ENCODE measurements at regions not wholly inside any gene's neighbourhood (a gene's known extent, or its start where the extent isn't known, plus 50 kb on each side); places are given as distances from the start of the nearest gene placed in this dataset.

- 90% methylated on average over 1 of the region's 1 CpG; no CpG with 5 or more reads in 1 of the 2 experiments for WGBS, 2 experiments (ENCODE audit: insufficient coverage in 1 of 2, insufficient read length in 1 of 2)
Observed at GRCh38 chr21:41672543-41672915, 94.3 kb downstream of the RIPK4 start.

DNA sequence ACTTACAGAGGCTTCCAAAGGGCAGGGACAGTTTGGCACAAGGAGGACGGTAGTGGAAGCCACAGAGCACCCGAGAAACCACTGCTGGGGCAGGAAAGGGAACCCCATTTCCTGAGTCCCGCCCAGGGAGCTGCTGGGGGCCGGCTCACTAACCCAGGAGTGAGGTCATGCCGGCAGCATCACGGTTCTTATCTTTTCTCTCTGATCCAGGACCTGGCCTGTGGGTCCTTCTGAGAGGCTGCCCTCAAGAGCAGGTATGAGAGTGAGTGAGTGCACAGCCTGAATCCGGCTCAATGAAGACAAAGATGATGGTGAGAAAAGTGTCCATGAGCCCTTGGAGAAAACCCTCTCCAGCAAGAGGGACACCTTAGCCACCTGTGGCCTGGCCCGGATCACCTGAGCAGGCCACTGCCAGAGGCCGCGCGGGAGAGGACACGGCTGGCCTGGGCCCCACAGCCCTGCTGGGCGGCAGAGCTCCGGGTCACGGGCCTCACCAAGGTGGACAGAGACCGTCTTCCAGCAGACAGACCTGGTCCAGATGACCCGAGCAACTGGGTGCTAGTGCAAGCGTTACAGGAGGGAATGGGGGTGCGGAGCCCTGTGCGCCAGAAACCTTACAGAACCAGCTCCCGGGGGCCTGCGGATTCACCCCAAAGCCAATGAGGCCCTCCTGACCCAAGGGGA lies 94.9 kb downstream of the RIPK4 start:
- Histone ChIP-seq H3K27me3 (ENCODE audit: control insufficient read depth, insufficient read depth, low read length, poor library complexity, severe bottlenecking) (no peaks in the 10 kb centered on the region), H3K9me3 (ENCODE audit: control insufficient read depth, low read length) (no peaks in the 10 kb centered on the region), H3K9ac (ENCODE audit: extremely low read depth, low read length, poor library complexity, severe bottlenecking) (no peak overlapping the region), H3K27ac (ENCODE audit: low read depth, low read length) (no peak overlapping the region), H3K36me3 (ENCODE audit: control insufficient read depth, insufficient read depth, low read length) (no peaks in the 10 kb centered on the region), H3K4me3 (ENCODE audit: low read length) (no peak overlapping the region), H3K4me1 (ENCODE audit: control insufficient read depth, insufficient read depth, low read length) (no peaks in the 10 kb centered on the region)
- TF ChIP-seq CTCF (conservative IDR thresholded peaks at IDR 0.05) = no peak
- WGBS, 2 experiments (ENCODE audit: insufficient coverage in 1 of 2, insufficient read length in 1 of 2) = 87 to 94% methylated on average over 13 to 22 of the region's 22 CpGs
- H3K27me3 Mint-ChIP-seq (ENCODE audit: insufficient read depth) = no peaks in the 10 kb centered on the region
- H3K4me1 Mint-ChIP-seq = peaks cover 2% of the 10 kb centered on the region
- no peak for DNase-seq
- no peak overlapping the region for H3K27ac Mint-ChIP-seq
- H3K9me3 Mint-ChIP-seq = no peaks in the 10 kb centered on the region
- H3K36me3 Mint-ChIP-seq (ENCODE audit: low read depth) = no peaks in the 10 kb centered on the region
- no peak overlapping the region for H3K4me3 Mint-ChIP-seq

More at GRCh38 chr21:41672543-41672915, 94.3 kb downstream of the RIPK4 start:
- Histone ChIP-seq H3K36me3 (ENCODE audit: control insufficient read depth, insufficient read depth, low read length) (no peaks in the 10 kb centered on the region), H3K27me3 (ENCODE audit: control insufficient read depth, insufficient read depth, low read length, poor library complexity, severe bottlenecking) (no peaks in the 10 kb centered on the region), H3K4me1 (ENCODE audit: control insufficient read depth, insufficient read depth, low read length) (no peaks in the 10 kb centered on the region), H3K9me3 (ENCODE audit: control insufficient read depth, low read length) (no peaks in the 10 kb centered on the region), H3K4me3 (ENCODE audit: low read length) (no peak overlapping the region), H3K9ac (ENCODE audit: extremely low read depth, low read length, poor library complexity, severe bottlenecking) (no peak overlapping the region), H3K27ac (ENCODE audit: low read depth, low read length) (no peak overlapping the region)
- Mint-ChIP-seq H3K27me3 (ENCODE audit: insufficient read depth) (no peaks in the 10 kb centered on the region), H3K36me3 (ENCODE audit: low read depth) (no peaks in the 10 kb centered on the region), H3K27ac (no peak overlapping the region), H3K9me3 (peaks cover 2% of the 10 kb centered on the region), H3K4me1 (peaks cover 5% of the 10 kb centered on the region), H3K4me3 (no peak overlapping the region)
- no peak for DNase-seq
- TF ChIP-seq CTCF (conservative IDR thresholded peaks at IDR 0.05) = no peak

GRCh38 chr21:41671212-41671762 lies 95.6 kb downstream of the RIPK4 start:
- no peaks in the 10 kb centered on the region for H3K9me3 Mint-ChIP-seq
- no peak overlapping the region for H3K4me3 ChIP-seq (ENCODE audit: low read length)
- H3K9ac ChIP-seq (ENCODE audit: extremely low read depth, low read length, poor library complexity, severe bottlenecking) = no peak overlapping the region
- H3K4me1 ChIP-seq (ENCODE audit: control insufficient read depth, insufficient read depth, low read length) = no peaks in the 10 kb centered on the region
- DNase-seq = no peak
- H3K36me3 ChIP-seq (ENCODE audit: control insufficient read depth, insufficient read depth, low read length) = no peaks in the 10 kb centered on the region
- H3K27ac Mint-ChIP-seq = no peak overlapping the region
- no peak for TF ChIP-seq CTCF (conservative IDR thresholded peaks at IDR 0.05)
- no peaks in the 10 kb centered on the region for H3K36me3 Mint-ChIP-seq (ENCODE audit: low read depth)
- H3K27ac ChIP-seq (ENCODE audit: low read depth, low read length) = no peak overlapping the region
- no peaks in the 10 kb centered on the region for H3K9me3 ChIP-seq (ENCODE audit: control insufficient read depth, low read length)
- H3K27me3 ChIP-seq (ENCODE audit: control insufficient read depth, insufficient read depth, low read length, poor library complexity, severe bottlenecking) = no peaks in the 10 kb centered on the region
- H3K4me1 Mint-ChIP-seq = peaks cover 2% of the 10 kb centered on the region
- H3K4me3 Mint-ChIP-seq = no peak overlapping the region
- WGBS, 2 experiments (ENCODE audit: insufficient coverage in 1 of 2, insufficient read length in 1 of 2) = 87 to 93% methylated on average over 3 to 4 of the region's 4 CpGs
- no peaks in the 10 kb centered on the region for H3K27me3 Mint-ChIP-seq (ENCODE audit: insufficient read depth)
